A673 (cell line): ENCODE measurements at regions not wholly inside any gene's neighbourhood (a gene's known extent, or its start where the extent isn't known, plus 50 kb on each side); places are given as distances from the start of the nearest gene placed in this dataset.

ENCODE experiments used
- BruUV-seq: library from RNA; stranded (reverse); fragments of 400-500 nt; replicated peaks from 2 replicates; lab custom pipeline; 2021; lab: Mats Ljungman, UMichigan
- CTCF ChIA-PET: fragments of 300-600 bp; sonication (Branson Sonifier 250); formaldehyde crosslinking; loops from one replicate; lab custom pipeline; 2022; ENCODE audit warnings: antibody characterized with exemption; lab: Charles Lee
- POLR2A ChIA-PET: fragments of 300-600 bp; sonication (Branson Sonifier 250); formaldehyde crosslinking; loops from one replicate; lab custom pipeline; 2022; ENCODE audit warnings: antibody characterized with exemption; ENCODE audit not compliant: low non-redundant PET; lab: Charles Lee
- DNase-seq: peaks from one replicate; pipeline ENCODE4 v3.0.0-alpha.2; 2015; ENCODE audit warnings: low spot score
- H3K27ac ChIP-seq: fragments of 200-600 bp; sonication (generic); 2 replicates; pipeline ENCODE4 v1.5.1; 2016; ENCODE audit warnings: mixed run types, low read depth, mild to moderate bottlenecking, mixed read lengths, antibody characterized with exemption, low read length; ENCODE audit not compliant: poor library complexity, severe bottlenecking
- H3K27me3 ChIP-seq: fragments of 200-600 bp; sonication (generic); replicated peaks from 2 replicates; pipeline ENCODE4 v1.6.1; 2017; ENCODE audit warnings: mixed run types, low read depth, mild to moderate bottlenecking, mixed read lengths, antibody characterized with exemption, low read length; ENCODE audit not compliant: insufficient read depth, poor library complexity
- H3K36me3 ChIP-seq: fragments of 200-600 bp; sonication (generic); 2 replicates; pipeline ENCODE4 v1.6.1; 2016; ENCODE audit warnings: mixed run types, mild to moderate bottlenecking, mixed read lengths, antibody characterized with exemption, low read length; ENCODE audit not compliant: insufficient read depth, poor library complexity, severe bottlenecking
- H3K4me1 ChIP-seq: fragments of 200-600 bp; sonication (generic); 2 replicates; pipeline ENCODE4 v1.6.1; 2017; ENCODE audit warnings: mixed run types, mild to moderate bottlenecking, mixed read lengths, antibody characterized with exemption, low read length; ENCODE audit not compliant: insufficient read depth, poor library complexity, severe bottlenecking
- H3K4me3 ChIP-seq: fragments of 200-600 bp; sonication (generic); 2 replicates; pipeline ENCODE4 v1.5.1; 2016; ENCODE audit warnings: low read depth, mixed run types, mild to moderate bottlenecking, mixed read lengths, low read length; ENCODE audit not compliant: poor library complexity, severe bottlenecking
- H3K9me3 ChIP-seq: fragments of 200-600 bp; sonication (generic); 2 replicates; pipeline ENCODE4 v1.6.1; 2016; ENCODE audit warnings: mixed run types, low read depth, mild to moderate bottlenecking, mixed read lengths, antibody characterized with exemption, low read length; ENCODE audit not compliant: poor library complexity, severe bottlenecking
- CTCF ChIP-seq: fragments of 300-800, 200-600 bp; sonication (generic); conservative IDR thresholded peaks from 2 replicates; pipeline ENCODE4 v1.5.1; 2017; ENCODE audit warnings: low read depth, mild to moderate bottlenecking, antibody characterized with exemption, low read length, moderate library complexity, mixed read lengths
- EZH2 ChIP-seq: fragments of 200-600 bp; sonication (generic); IDR thresholded peaks from 2 replicates; pipeline ENCODE4 v1.6.1; 2017; ENCODE audit warnings: borderline replicate concordance, low read depth, mild to moderate bottlenecking, mixed read lengths, antibody characterized with exemption, low read length; ENCODE audit not compliant: poor library complexity, severe bottlenecking
- intact Hi-C: fragments of 100-400 bp; cut with micrococcal nuclease; formaldehyde crosslinking; loops from one replicate; pipeline ENCODE4 v1.10.0; 2022; ENCODE audit not compliant: unreplicated experiment

GRCh38 chr1:112772781-112773180, 57.6 kb upstream of the PPM1J start:
- CTCF ChIA-PET = no interaction called here

GRCh38 chr1:112770724-112771123, 55.6 kb upstream of the PPM1J start:
- no peaks in the 10 kb centered on the region for H3K4me1 ChIP-seq
- TF ChIP-seq EZH2 (no peak), CTCF (no peak)
- H3K27me3 ChIP-seq = peaks cover 57% of the 10 kb centered on the region
- CTCF ChIA-PET = no interaction called here
- DNase-seq = no peak
- intact Hi-C loops = no loop called here
- no TSS peak for BruUV-seq
- no peaks in the 10 kb centered on the region for H3K36me3 ChIP-seq
- no peaks in the 10 kb centered on the region for H3K9me3 ChIP-seq
- POLR2A ChIA-PET = no interaction called here
- H3K4me3 ChIP-seq = no peak overlapping the region
- H3K27ac ChIP-seq = no peak overlapping the region

More at GRCh38 chr1:112772781-112773180, 57.6 kb upstream of the PPM1J start:
- Histone ChIP-seq H3K9me3 (no peaks in the 10 kb centered on the region), H3K27ac (no peak overlapping the region), H3K27me3 (peaks cover 69% of the 10 kb centered on the region), H3K4me1 (no peaks in the 10 kb centered on the region), H3K36me3 (no peaks in the 10 kb centered on the region), H3K4me3 (no peak overlapping the region)
- no TSS peak for BruUV-seq
- DNase-seq = no peak
- intact Hi-C loops = no loop called here
- TF ChIP-seq CTCF (no peak), EZH2 (no peak)
- POLR2A ChIA-PET = no interaction called here

GRCh38 chr1:112769611-112770010, 54.5 kb upstream of the PPM1J start:
- Histone ChIP-seq H3K27ac (no peak overlapping the region), H3K27me3 (peaks cover 56% of the 10 kb centered on the region), H3K4me3 (no peak overlapping the region), H3K9me3 (no peaks in the 10 kb centered on the region), H3K4me1 (no peaks in the 10 kb centered on the region), H3K36me3 (no peaks in the 10 kb centered on the region)
- TF ChIP-seq CTCF = no peak
- TF ChIP-seq EZH2 = no peak
- POLR2A ChIA-PET = no interaction called here
- intact Hi-C loops = no loop called here
- no peak for DNase-seq
- CTCF ChIA-PET = no interaction called here
- no TSS peak for BruUV-seq
